SK-N-SH (cell line): ENCODE measurements at regions not wholly inside any gene's neighbourhood (a gene's known extent, or its start where the extent isn't known, plus 50 kb on each side); places are given as distances from the start of the nearest gene placed in this dataset.

Experiments used
- CHD2 ChIP-seq: fragments of 150-350 bp; IDR thresholded peaks from 2 replicates; pipeline ENCODE4 v1.6.1; 2018; ENCODE audit warnings: low read length; ENCODE audit not compliant: partially characterized antibody
- CTCF ChIP-seq: fragments of 200-600 bp; sonication (generic); IDR thresholded peaks from 2 replicates; pipeline ENCODE4 v1.6.1; 2017; ENCODE audit warnings: antibody characterized with exemption, mild to moderate bottlenecking, moderate library complexity
- EP300 ChIP-seq, 2 experiments: IDR thresholded peaks; 2 replicates each; pipeline versions ENCODE4 v1.4.0 to v1.6.1; 2012; ENCODE audit warnings: borderline replicate concordance in 1 of 2, low read depth in 1 of 2, low read length in 1 of 2
- FOSL2 ChIP-seq: IDR thresholded peaks from 2 replicates; pipeline ENCODE4 v1.4.0; 2012; ENCODE audit warnings: low read depth, mild to moderate bottlenecking, moderate library complexity, borderline replicate concordance
- GATA2 ChIP-seq: sonication (generic); formaldehyde crosslinking; IDR thresholded peaks from 2 replicates; pipeline ENCODE4 v1.5.0; 2020; ENCODE audit warnings: mild to moderate bottlenecking, missing genetic modification reagents
- JUND ChIP-seq: IDR thresholded peaks from 2 replicates; pipeline ENCODE4 v1.4.0; 2012
- MEF2A ChIP-seq: IDR thresholded peaks from 2 replicates; pipeline ENCODE4 v1.4.0; 2012; ENCODE audit warnings: low read depth, borderline replicate concordance
- NRF1 ChIP-seq: IDR thresholded peaks from 2 replicates; pipeline ENCODE4 v1.6.1; 2012; ENCODE audit warnings: low read depth, mild to moderate bottlenecking, low read length
- POLR2AphosphoS5 ChIP-seq: IDR thresholded peaks from 2 replicates; pipeline ENCODE4 v1.6.1; 2012; ENCODE audit warnings: low read depth, low read length
- REST ChIP-seq: IDR thresholded peaks from 2 replicates; pipeline ENCODE4 v1.6.1; 2012; ENCODE audit warnings: mild to moderate bottlenecking, low read depth, low read length, moderate library complexity
- TAF1 ChIP-seq: IDR thresholded peaks from 2 replicates; pipeline ENCODE4 v1.6.1; 2012; ENCODE audit warnings: low read depth, mild to moderate bottlenecking, low read length, moderate library complexity, borderline replicate concordance
- USF2 ChIP-seq: fragments of 150-350 bp; IDR thresholded peaks from 2 replicates; pipeline ENCODE4 v1.6.1; 2017; ENCODE audit warnings: antibody characterized with exemption, low read length, low read depth, borderline replicate concordance
- ZBTB33 ChIP-seq: IDR thresholded peaks from 2 replicates; pipeline ENCODE4 v1.4.0; 2012; ENCODE audit warnings: low read depth, borderline replicate concordance

GRCh38 chr11:15406851-15407351 lies 292.2 kb downstream of the INSC start:
- TF ChIP-seq ZBTB33 (no peak), JUND (no peak), MEF2A (no peak), FOSL2 (no peak), CTCF (no peak), REST (no peak), POLR2AphosphoS5 (no peak), TAF1 (no peak), GATA2 (CRISPR knock-in tag) (no peak), NRF1 (no peak), CHD2 (no peak), EP300 (IDR thresholded peaks at IDR 0.05; ENCODE audit: borderline replicate concordance in 1 of 2, low read depth in 1 of 2, low read length in 1 of 2) (no peak), USF2 (no peak)
